Endodermal cell (in vitro differentiated cells): ENCODE measurements at regions not wholly inside any gene's neighbourhood (a gene's known extent, or its start where the extent isn't known, plus 50 kb on each side); places are given as distances from the start of the nearest gene placed in this dataset.

Source experiments
- DNase-seq: peaks from one replicate; pipeline ENCODE4 v3.0.0-alpha.2; 2017
- H3K27ac ChIP-seq: 2 replicates; pipeline ENCODE4 v1.5.1; 2013; ENCODE audit warnings: mild to moderate bottlenecking, low read depth, low read length, moderate library complexity
- H3K27me3 ChIP-seq: 2 replicates; pipeline ENCODE4 v1.6.1; 2013; ENCODE audit warnings: mild to moderate bottlenecking, low read length, moderate library complexity; ENCODE audit not compliant: insufficient read depth, control insufficient read depth, poor library complexity, severe bottlenecking
- H3K36me3 ChIP-seq: 2 replicates; pipeline ENCODE4 v1.7.0; 2013; ENCODE audit warnings: mild to moderate bottlenecking, low read length, moderate library complexity; ENCODE audit not compliant: control insufficient read depth, insufficient read depth
- H3K4me1 ChIP-seq: one replicate; pipeline ENCODE4 v1.7.0; 2013; ENCODE audit warnings: low read length; ENCODE audit not compliant: control insufficient read depth, insufficient read depth
- H3K4me3 ChIP-seq: 2 replicates; pipeline ENCODE4 v1.5.1; 2013; ENCODE audit warnings: mild to moderate bottlenecking, low read length, moderate library complexity
- H3K9ac ChIP-seq: 2 replicates; pipeline ENCODE4 v1.6.1; 2013; ENCODE audit warnings: mild to moderate bottlenecking, low read length, moderate library complexity; ENCODE audit not compliant: poor library complexity, severe bottlenecking; ENCODE audit errors: extremely low read depth
- H3K9me3 ChIP-seq: 2 replicates; pipeline ENCODE4 v1.6.1; 2013; ENCODE audit warnings: mild to moderate bottlenecking, low read length, moderate library complexity; ENCODE audit not compliant: control insufficient read depth
- H3K27ac Mint-ChIP-seq: 2 replicates; pipeline ENCODE4 v1.8.0; 2020; ENCODE audit warnings: mixed read lengths
- H3K27me3 Mint-ChIP-seq: 2 replicates; pipeline ENCODE4 v1.8.0; 2021; ENCODE audit warnings: mild to moderate bottlenecking, mixed read lengths; ENCODE audit not compliant: insufficient read depth
- H3K36me3 Mint-ChIP-seq: 2 replicates; pipeline ENCODE4 v1.8.0; 2020; ENCODE audit warnings: low read depth, mixed read lengths
- H3K4me1 Mint-ChIP-seq: 2 replicates; pipeline ENCODE4 v1.8.0; 2020; ENCODE audit warnings: mixed read lengths
- H3K4me3 Mint-ChIP-seq: 2 replicates; pipeline ENCODE4 v1.8.0; 2020; ENCODE audit warnings: mild to moderate bottlenecking, moderate library complexity, mixed read lengths
- H3K9me3 Mint-ChIP-seq: 2 replicates; pipeline ENCODE4 v1.8.0; 2020; ENCODE audit warnings: mild to moderate bottlenecking, mixed read lengths
- WGBS, 2 experiments: methylation state at CpG; one replicate each; pipeline versions ENCODE4 v1.1.5 to v1.1.7; 2013; ENCODE audit warnings: missing lambda C conversion rate in 2 of 2, mixed read lengths in 1 of 2; ENCODE audit not compliant: insufficient coverage in 1 of 2, insufficient read length in 1 of 2; 5-methylcytosine and 5-hydroxymethylcytosine counted together
- TF ChIP-seq, protein P1 (sequence below): fragments of 200-600 bp; sonication (generic); conservative IDR thresholded peaks from 2 replicates; pipeline ENCODE4 v1.5.0; 2021; ENCODE audit warnings: antibody characterized with exemption, mild to moderate bottlenecking

DNA sequence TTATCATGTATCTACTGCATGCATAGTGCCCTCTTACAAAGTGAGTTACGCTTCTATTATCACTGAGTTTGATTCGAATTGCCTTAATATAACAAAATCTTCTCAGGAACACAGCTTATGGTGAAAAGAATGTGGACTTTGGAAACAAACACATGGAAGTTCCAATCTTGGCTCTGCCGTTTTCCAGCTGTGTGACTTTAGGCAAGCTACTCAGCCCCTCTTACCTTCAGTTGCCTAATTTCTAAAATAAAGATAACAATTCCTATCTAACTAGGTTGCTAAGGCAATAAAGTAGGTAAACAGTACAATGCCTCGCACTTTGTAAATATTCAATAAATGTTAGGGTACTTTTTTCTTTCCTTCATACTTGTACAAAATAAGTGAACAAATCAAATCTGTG lies 104.0 kb upstream of the GRIA3 start:
- no peaks in the 10 kb centered on the region for H3K36me3 ChIP-seq
- Mint-ChIP-seq H3K27me3 (no peaks in the 10 kb centered on the region), H3K9me3 (peaks cover 32% of the 10 kb centered on the region), H3K4me1 (peaks cover 5% of the 10 kb centered on the region), H3K36me3 (no peaks in the 10 kb centered on the region), H3K27ac (no peak overlapping the region), H3K4me3 (no peak overlapping the region)
- no peak overlapping the region for H3K9ac ChIP-seq
- H3K9me3 ChIP-seq: peaks cover 4% of the 10 kb centered on the region
- TF ChIP-seq, protein P1, sequence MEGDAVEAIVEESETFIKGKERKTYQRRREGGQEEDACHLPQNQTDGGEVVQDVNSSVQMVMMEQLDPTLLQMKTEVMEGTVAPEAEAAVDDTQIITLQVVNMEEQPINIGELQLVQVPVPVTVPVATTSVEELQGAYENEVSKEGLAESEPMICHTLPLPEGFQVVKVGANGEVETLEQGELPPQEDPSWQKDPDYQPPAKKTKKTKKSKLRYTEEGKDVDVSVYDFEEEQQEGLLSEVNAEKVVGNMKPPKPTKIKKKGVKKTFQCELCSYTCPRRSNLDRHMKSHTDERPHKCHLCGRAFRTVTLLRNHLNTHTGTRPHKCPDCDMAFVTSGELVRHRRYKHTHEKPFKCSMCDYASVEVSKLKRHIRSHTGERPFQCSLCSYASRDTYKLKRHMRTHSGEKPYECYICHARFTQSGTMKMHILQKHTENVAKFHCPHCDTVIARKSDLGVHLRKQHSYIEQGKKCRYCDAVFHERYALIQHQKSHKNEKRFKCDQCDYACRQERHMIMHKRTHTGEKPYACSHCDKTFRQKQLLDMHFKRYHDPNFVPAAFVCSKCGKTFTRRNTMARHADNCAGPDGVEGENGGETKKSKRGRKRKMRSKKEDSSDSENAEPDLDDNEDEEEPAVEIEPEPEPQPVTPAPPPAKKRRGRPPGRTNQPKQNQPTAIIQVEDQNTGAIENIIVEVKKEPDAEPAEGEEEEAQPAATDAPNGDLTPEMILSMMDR: no peak
- H3K4me1 ChIP-seq: no peaks in the 10 kb centered on the region
- no peak for DNase-seq
- H3K4me3 ChIP-seq: no peak overlapping the region
- H3K27ac ChIP-seq: no peak overlapping the region
- no peaks in the 10 kb centered on the region for H3K27me3 ChIP-seq
- 96% methylated on average over 3 of the region's 4 CpGs; no CpG with 5 or more reads in 1 of the 2 experiments for WGBS, 2 experiments

DNA sequence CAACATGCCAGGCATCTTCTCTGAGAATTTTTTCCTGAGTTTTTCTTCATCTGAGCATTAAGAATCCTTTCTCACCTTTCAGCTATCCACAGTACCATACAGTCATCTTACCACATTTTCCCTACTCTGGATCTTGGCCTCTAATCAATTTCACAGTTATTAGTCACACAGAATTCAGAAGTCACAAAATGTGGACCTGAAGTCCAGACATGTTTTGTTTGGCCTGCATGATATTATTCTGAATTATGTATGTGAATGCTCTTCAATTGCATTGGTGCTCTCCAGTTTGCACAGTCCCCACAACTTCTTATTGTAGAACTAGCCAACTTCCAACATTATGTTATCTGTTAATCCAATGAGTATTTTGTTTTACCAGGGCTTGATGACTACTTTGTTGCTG lies 102.3 kb upstream of the GRIA3 start:
- no peaks in the 10 kb centered on the region for H3K27me3 Mint-ChIP-seq
- Histone ChIP-seq H3K4me1 (no peaks in the 10 kb centered on the region), H3K27ac (no peak overlapping the region), H3K9me3 (peaks cover 6% of the 10 kb centered on the region), H3K9ac (no peak overlapping the region), H3K27me3 (no peaks in the 10 kb centered on the region), H3K4me3 (no peak overlapping the region), H3K36me3 (no peaks in the 10 kb centered on the region)
- peaks cover 9% of the 10 kb centered on the region for H3K4me1 Mint-ChIP-seq
- H3K9me3 Mint-ChIP-seq: peaks cover 47% of the 10 kb centered on the region
- TF ChIP-seq, protein P1: no peak
- no peak overlapping the region for H3K27ac Mint-ChIP-seq
- no peaks in the 10 kb centered on the region for H3K36me3 Mint-ChIP-seq
- no peak for DNase-seq
- H3K4me3 Mint-ChIP-seq: no peak overlapping the region

DNA sequence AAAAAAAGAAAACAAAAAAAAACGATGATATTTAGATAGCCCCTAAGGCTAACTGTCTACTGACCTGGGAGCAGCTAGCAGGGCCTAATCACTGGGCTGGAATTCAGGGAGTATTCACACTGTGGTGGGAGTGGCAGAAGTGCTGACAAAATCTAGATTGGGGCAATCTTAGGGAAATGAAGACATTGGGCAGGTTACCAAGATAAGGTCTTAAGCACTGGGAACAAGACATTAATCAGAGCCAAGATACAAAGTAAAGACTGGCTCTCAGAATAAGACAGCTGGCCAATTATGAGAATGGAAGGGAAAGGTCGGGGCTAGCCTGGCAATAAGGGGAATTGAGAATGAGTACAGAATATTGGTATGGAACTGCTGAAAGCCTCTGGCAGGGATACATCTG lies 100.2 kb upstream of the GRIA3 start:
- no peak for DNase-seq
- Histone ChIP-seq H3K9ac (no peak overlapping the region), H3K9me3 (peaks cover 6% of the 10 kb centered on the region), H3K4me1 (no peaks in the 10 kb centered on the region), H3K27me3 (no peaks in the 10 kb centered on the region), H3K27ac (no peak overlapping the region), H3K36me3 (no peaks in the 10 kb centered on the region), H3K4me3 (no peak overlapping the region)
- no peaks in the 10 kb centered on the region for H3K36me3 Mint-ChIP-seq
- TF ChIP-seq, protein P1: no peak
- H3K27ac Mint-ChIP-seq: no peak overlapping the region
- H3K4me3 Mint-ChIP-seq: no peak overlapping the region
- no peaks in the 10 kb centered on the region for H3K27me3 Mint-ChIP-seq
- peaks cover 58% of the 10 kb centered on the region for H3K9me3 Mint-ChIP-seq
- peaks cover 9% of the 10 kb centered on the region for H3K4me1 Mint-ChIP-seq
- 87 to 100% methylated on average over 1 to 2 of the region's 2 CpGs for WGBS, 2 experiments
